Fibroblast of lung (primary cell): ENCODE measurements at regions not wholly inside any gene's neighbourhood (a gene's known extent, or its start where the extent isn't known, plus 50 kb on each side); places are given as distances from the start of the nearest gene placed in this dataset.

Experiments
- DNase-seq, 2 donors: peaks; one replicate each; pipeline versions ENCODE4 v3.0.0 to v3.0.0-alpha.2; 2010; ENCODE audit warnings: low read depth in 2 of 2
- H2AFZ ChIP-seq: 2 replicates; pipeline ENCODE4 v1.5.1; 2012; ENCODE audit warnings: low read length, control low read depth, inconsistent platforms
- H3K27ac ChIP-seq: 2 replicates; pipeline ENCODE4 v1.5.1; 2011; ENCODE audit warnings: low read length, control low read depth; ENCODE audit not compliant: insufficient read depth
- H3K27me3 ChIP-seq: 2 replicates; pipeline ENCODE4 v1.5.1; 2011; ENCODE audit warnings: mild to moderate bottlenecking, low read length; ENCODE audit not compliant: control insufficient read depth, insufficient read depth
- H3K36me3 ChIP-seq: 2 replicates; pipeline ENCODE4 v1.5.1; 2011; ENCODE audit warnings: low read length; ENCODE audit not compliant: control insufficient read depth, insufficient read depth
- H3K4me1 ChIP-seq: 2 replicates; pipeline ENCODE4 v1.5.1; 2011; ENCODE audit warnings: low read length; ENCODE audit not compliant: control insufficient read depth, insufficient read depth; ENCODE audit errors: extremely low read depth
- H3K4me2 ChIP-seq: 2 replicates; pipeline ENCODE4 v1.5.1; 2011; ENCODE audit warnings: low read length, control low read depth; ENCODE audit not compliant: insufficient read depth; ENCODE audit errors: extremely low read depth
- H3K4me3 ChIP-seq, 4 experiments: fragments of 200-600 bp in 1 of 4; sonication (generic) in 1 of 4; replicated peaks in 1 of 4; 2 replicates each; pipeline ENCODE4 v1.5.1; 2011 to 2016; ENCODE audit warnings: low read length in 4 of 4, low read depth in 3 of 4, mild to moderate bottlenecking in 3 of 4, control low read depth in 2 of 4, inconsistent platforms in 1 of 4, mixed read lengths in 1 of 4; ENCODE audit not compliant: insufficient read depth in 1 of 4; ENCODE audit errors: control extremely low read depth in 1 of 4
- H3K79me2 ChIP-seq: 2 replicates; pipeline ENCODE4 v1.5.1; 2012; ENCODE audit warnings: mild to moderate bottlenecking, low read length, inconsistent platforms; ENCODE audit not compliant: control insufficient read depth, insufficient read depth
- H3K9ac ChIP-seq: 2 replicates; pipeline ENCODE4 v1.5.1; 2011; ENCODE audit warnings: mild to moderate bottlenecking, low read length, control low read depth; ENCODE audit not compliant: insufficient read depth
- H3K9me3 ChIP-seq: 2 replicates; pipeline ENCODE4 v1.5.1; 2012; ENCODE audit warnings: low read depth, low read length; ENCODE audit not compliant: control insufficient read depth, insufficient read depth
- H4K20me1 ChIP-seq: 2 replicates; pipeline ENCODE4 v1.5.1; 2011; ENCODE audit warnings: low read length; ENCODE audit not compliant: control insufficient read depth, insufficient read depth; ENCODE audit errors: extremely low read depth
- CTCF ChIP-seq, 2 donors: IDR thresholded peaks in 1 of 2; conservative IDR thresholded peaks in 1 of 2; 1 replicate in 1 of 2; 2 replicates in 1 of 2; pipeline ENCODE4 v1.5.1; 2011 to 2012; ENCODE audit warnings: low read length in 2 of 2, control low read depth in 1 of 2, inconsistent platforms in 1 of 2, low read depth in 1 of 2, mild to moderate bottlenecking in 1 of 2
- EZH2 ChIP-seq: IDR thresholded peaks from 2 replicates; pipeline ENCODE4 v1.5.1; 2012; ENCODE audit warnings: low read length, control low read depth, mild to moderate bottlenecking; ENCODE audit errors: missing control alignments

GRCh38 chr14:95611293-95611880 is 74.8 kb upstream of the TCL1B start:
- Histone ChIP-seq H3K9me3 (no peaks in the 10 kb centered on the region), H3K4me2 (no peak overlapping the region), H3K27ac (no peak overlapping the region), H3K4me1 (no peaks in the 10 kb centered on the region), H3K79me2 (no peaks in the 10 kb centered on the region), H3K9ac (no peak overlapping the region), H3K36me3 (no peaks in the 10 kb centered on the region), H4K20me1 (no peaks in the 10 kb centered on the region), H2AFZ (no peak overlapping the region), H3K4me3 (no peak overlapping the region), H3K27me3 (no peaks in the 10 kb centered on the region)
- DNase-seq, result no peak
- no peak for TF ChIP-seq EZH2
- no peak for TF ChIP-seq CTCF (conservative IDR thresholded peaks at IDR 0.05 in 1 of 2, IDR thresholded peaks at IDR 0.05 in 1 of 2; ENCODE audit: low read depth in 1 of 2, low read length in 2 of 2)

GRCh38 chr14:95614349-95614748 is 71.9 kb upstream of the TCL1B start:
- no peaks in the 10 kb centered on the region for H4K20me1 ChIP-seq
- no peaks in the 10 kb centered on the region for H3K27me3 ChIP-seq
- no peak overlapping the region for H3K4me3 ChIP-seq
- TF ChIP-seq EZH2 (no peak), CTCF (conservative IDR thresholded peaks at IDR 0.05 in 1 of 2, IDR thresholded peaks at IDR 0.05 in 1 of 2; ENCODE audit: low read depth in 1 of 2, low read length in 2 of 2) (no peak)
- H3K36me3 ChIP-seq, result no peaks in the 10 kb centered on the region
- no peak for DNase-seq
- H3K79me2 ChIP-seq, result no peaks in the 10 kb centered on the region
- no peak overlapping the region for H3K4me2 ChIP-seq
- no peak overlapping the region for H3K27ac ChIP-seq
- no peaks in the 10 kb centered on the region for H3K9me3 ChIP-seq
- no peak overlapping the region for H2AFZ ChIP-seq
- H3K4me1 ChIP-seq, result no peaks in the 10 kb centered on the region
- H3K9ac ChIP-seq, result no peak overlapping the region

- Histone ChIP-seq H3K27ac (no peak overlapping the region), H3K4me2 (no peak overlapping the region), H3K9me3 (no peaks in the 10 kb centered on the region), H2AFZ (no peak overlapping the region), H3K4me3 (no peak overlapping the region), H3K9ac (no peak overlapping the region), H3K4me1 (no peaks in the 10 kb centered on the region), H3K79me2 (no peaks in the 10 kb centered on the region), H3K27me3 (no peaks in the 10 kb centered on the region), H3K36me3 (no peaks in the 10 kb centered on the region), H4K20me1 (no peaks in the 10 kb centered on the region)
- TF ChIP-seq EZH2, result no peak
- no peak for TF ChIP-seq CTCF (conservative IDR thresholded peaks at IDR 0.05 in 1 of 2, IDR thresholded peaks at IDR 0.05 in 1 of 2; ENCODE audit: low read depth in 1 of 2, low read length in 2 of 2)
- no peak for DNase-seq
Observed at GRCh38 chr14:95616745-95617144, 69.5 kb upstream of the TCL1B start.
